ENCODE measurements at regions not wholly inside any gene's neighbourhood (a gene's known extent, or its start where the extent isn't known, plus 50 kb on each side); places are given as distances from the start of the nearest gene placed in this dataset.

DNA sequence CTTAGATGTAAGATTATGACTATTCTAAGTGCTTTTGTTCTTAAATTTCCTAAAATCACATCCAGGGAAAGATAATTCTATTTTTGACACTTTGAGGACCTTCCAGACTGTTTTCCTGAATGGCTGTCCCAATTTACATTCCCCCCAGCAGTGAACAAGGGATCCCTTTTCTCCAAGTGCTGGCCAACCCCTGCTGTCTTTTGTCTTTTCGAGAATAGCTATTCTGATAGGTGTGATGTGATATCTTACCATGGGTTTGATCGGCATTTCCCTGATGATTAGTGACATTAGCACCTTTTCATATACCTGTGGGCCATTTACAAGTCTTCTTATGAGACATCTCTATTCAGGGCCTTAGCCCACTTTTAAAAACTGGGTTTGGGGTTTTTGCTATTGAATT, 526.7 kb upstream of the FZD8 start:
- TF ChIP-seq, protein P1, sequence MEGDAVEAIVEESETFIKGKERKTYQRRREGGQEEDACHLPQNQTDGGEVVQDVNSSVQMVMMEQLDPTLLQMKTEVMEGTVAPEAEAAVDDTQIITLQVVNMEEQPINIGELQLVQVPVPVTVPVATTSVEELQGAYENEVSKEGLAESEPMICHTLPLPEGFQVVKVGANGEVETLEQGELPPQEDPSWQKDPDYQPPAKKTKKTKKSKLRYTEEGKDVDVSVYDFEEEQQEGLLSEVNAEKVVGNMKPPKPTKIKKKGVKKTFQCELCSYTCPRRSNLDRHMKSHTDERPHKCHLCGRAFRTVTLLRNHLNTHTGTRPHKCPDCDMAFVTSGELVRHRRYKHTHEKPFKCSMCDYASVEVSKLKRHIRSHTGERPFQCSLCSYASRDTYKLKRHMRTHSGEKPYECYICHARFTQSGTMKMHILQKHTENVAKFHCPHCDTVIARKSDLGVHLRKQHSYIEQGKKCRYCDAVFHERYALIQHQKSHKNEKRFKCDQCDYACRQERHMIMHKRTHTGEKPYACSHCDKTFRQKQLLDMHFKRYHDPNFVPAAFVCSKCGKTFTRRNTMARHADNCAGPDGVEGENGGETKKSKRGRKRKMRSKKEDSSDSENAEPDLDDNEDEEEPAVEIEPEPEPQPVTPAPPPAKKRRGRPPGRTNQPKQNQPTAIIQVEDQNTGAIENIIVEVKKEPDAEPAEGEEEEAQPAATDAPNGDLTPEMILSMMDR (IDR thresholded peaks at IDR 0.05; ENCODE audit: borderline replicate concordance, insufficient read depth, low read depth, low read length): no peak
- no peak overlapping the region for H3K4me3 ChIP-seq (ENCODE audit: low read depth, low read length)

DNA sequence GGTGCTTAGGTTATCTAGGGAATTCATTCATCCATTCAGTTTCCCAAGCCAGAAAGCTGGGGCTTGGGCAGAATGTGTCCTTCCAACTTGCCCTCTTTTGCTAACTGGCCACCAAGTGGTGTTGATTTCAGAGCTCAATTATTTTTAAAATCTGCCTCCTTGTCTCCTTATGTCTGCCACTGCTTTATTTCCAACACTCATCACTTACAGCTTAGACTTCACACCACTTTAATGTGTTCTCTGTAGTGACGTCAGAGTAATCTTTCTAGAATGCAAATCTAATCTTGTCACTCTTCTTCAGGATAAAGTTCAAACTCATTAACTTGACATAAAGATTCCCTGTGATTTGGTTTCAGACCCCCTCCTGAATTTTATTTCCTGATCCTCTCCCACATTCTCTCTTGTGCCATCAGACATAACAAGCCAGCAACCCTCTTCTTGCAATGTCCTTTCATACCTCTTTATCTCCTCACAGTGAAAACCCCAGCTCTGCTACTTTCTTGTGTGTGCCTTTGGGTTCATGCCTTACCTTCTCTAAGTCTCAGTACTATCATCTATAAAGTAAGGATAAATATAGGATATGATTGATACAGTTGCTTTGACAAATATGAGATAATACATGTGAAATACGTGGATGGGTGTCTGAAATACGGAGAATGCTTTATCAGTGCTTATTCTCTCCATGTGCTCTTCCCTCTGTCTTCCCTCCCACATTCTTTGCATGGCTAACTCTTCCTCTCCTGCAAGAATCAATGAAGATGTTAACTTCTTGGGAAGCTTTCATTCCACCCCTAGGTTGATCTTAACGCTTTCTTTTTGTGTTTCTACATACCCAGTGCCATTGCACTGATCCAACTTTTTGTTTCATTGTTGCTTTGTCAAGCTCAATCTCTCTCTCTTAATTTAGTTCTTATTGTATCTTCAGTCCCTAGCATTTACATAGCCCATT, 522.7 kb upstream of the FZD8 start:
- H3K4me3 ChIP-seq (ENCODE audit: low read depth, low read length): no peak overlapping the region
- TF ChIP-seq, protein P1 (IDR thresholded peaks at IDR 0.05; ENCODE audit: borderline replicate concordance, insufficient read depth, low read depth, low read length): no peak

DNA sequence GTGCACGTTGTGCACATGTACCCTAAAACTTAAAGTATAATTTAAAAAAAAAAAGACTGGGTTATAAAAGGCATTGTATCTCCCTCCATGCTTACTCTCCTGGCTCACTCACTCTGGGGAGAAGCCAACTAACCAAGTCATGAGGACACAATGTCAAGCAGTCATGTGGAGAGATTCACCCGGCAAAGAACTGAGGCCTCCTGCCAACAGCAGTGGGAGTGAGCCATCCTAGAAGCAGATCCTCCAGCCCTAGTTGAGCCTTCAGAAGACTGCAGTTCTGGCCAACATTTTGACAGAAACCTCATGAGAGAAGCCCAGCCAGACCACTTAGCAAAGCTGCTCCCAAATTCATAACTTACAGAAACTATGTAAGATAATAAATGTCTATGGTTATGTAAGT, 521.7 kb upstream of the FZD8 start:
- no peak overlapping the region for H3K4me3 ChIP-seq (ENCODE audit: low read depth, low read length)
- TF ChIP-seq, protein P1 (IDR thresholded peaks at IDR 0.05; ENCODE audit: borderline replicate concordance, insufficient read depth, low read depth, low read length): no peak

- H3K4me3 ChIP-seq (ENCODE audit: low read depth, low read length): no peak overlapping the region
- TF ChIP-seq, protein P1 (IDR thresholded peaks at IDR 0.05; ENCODE audit: borderline replicate concordance, insufficient read depth, low read depth, low read length): no peak
These were observed 515.4 kb upstream of the FZD8 start for GRCh38 chr10:36157486-36157885.

DNA sequence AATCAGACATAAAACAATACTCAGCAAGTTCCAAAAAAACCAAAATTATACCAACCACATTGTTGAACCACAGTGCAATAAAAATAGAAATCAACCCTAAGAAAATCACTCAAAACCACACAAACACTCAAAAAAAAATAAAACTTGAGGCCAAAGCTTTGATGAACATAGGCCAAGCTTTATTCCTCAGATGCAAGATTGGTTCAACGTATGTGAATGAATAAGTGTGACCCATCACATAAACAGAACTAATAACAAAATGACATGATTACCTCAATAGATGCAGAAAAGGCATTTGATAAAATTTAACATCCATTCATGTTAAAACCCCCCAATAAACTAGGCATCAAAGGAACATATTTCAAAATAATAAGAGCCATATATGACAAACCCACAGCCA, 506.1 kb upstream of the FZD8 start:
- H3K4me3 ChIP-seq (ENCODE audit: low read depth, low read length): no peak overlapping the region
- TF ChIP-seq, protein P1 (IDR thresholded peaks at IDR 0.05; ENCODE audit: borderline replicate concordance, insufficient read depth, low read depth, low read length): no peak

DNA sequence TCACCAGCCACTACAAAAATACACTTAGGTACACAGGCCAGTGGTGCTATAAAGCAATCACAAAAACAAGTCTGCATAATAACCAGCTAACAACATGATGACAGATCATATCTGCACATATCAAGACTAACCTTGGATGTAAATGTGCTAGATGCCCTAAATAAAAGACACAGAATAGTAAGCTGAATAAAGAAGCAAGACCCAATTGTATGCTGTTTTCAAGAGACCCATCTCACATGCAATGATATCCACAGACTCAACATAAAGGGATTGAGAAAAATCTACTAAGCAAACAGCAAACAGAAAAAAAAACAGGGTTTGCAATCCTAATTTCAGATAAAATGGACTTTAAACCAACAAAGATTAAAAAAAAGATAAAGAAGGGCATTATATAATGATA, 505.4 kb upstream of the FZD8 start:
- TF ChIP-seq, protein P1 (IDR thresholded peaks at IDR 0.05; ENCODE audit: borderline replicate concordance, insufficient read depth, low read depth, low read length): no peak
- no peak overlapping the region for H3K4me3 ChIP-seq (ENCODE audit: low read depth, low read length)

All from GM12875 (cell line).